ENCODE measurements at regions not wholly inside any gene's neighbourhood (a gene's known extent, or its start where the extent isn't known, plus 50 kb on each side); places are given as distances from the start of the nearest gene placed in this dataset.
"Not testable (repeated sequence)": the region's sequence is repeated elsewhere in the genome, so short reads cannot be mapped to it uniquely, and the experiment has no call there.

- DNase-seq (ENCODE audit: low spot score) = no peak
Observed at GRCh38 chr18:64852281-64852680, 703.4 kb upstream of the LINC00305 start.

DNA sequence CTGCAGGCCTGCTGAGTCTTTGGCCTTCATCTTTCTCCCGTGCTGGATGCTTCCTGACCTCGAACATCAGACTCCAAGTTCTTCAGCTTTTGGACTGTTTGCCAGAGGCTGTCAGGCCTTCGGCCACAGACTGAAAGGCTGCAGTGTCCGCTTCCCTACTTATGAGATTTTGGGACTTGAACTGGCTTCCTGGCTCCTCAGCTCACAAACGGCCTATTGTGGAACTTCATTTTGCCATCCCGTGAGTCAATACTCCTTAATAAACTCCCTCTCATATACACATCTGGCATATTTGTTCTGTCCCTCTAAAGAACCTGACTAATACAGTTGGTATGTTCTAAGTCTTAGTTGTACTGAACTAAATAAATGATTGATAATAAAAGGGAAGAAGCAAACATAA is 702.8 kb upstream of the LINC00305 start:
- no peak for DNase-seq (ENCODE audit: low spot score)

DNA sequence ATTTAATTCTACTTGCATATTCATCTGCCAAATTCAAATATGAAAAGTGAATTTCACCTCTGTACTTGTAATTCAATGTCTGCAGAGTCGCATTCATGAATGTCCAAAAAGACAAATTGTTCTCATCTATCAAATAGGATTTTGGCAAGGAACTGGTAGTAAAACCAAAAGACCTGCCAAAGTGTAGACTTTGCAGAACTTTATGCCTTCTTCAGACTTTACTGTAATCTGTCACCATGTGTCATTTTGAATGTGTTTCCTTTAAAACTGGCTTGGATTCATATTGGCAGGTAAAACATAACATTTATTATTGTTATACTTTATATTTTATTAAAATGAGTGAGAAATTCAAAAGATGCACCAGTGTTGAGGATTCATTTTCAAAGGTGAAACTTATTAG is 701.9 kb upstream of the LINC00305 start:
- no peak for DNase-seq (ENCODE audit: low spot score)

GRCh38 chr18:64840911-64841701 is 692.2 kb upstream of the LINC00305 start:
- no peak for DNase-seq (ENCODE audit: low spot score)

DNA sequence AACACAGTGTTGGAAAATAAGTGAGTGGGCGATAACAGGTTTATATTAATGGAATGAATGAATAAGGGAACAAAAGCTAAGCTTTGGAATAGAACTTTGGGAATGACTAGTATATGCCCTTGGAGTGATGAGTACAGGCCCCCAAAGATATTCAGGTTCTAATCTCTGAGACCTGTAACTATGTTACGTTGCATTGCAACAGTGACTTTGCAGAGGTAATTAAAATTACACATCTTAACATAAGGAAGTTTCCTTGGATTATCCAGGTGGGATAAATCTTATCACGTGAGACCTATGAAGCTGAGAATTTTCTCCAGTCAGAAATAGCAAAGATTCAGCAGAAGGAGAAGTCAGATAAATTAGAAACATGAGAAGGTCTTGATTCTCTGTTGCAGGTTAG is 661.5 kb upstream of the LINC00305 start:
- DNase-seq (ENCODE audit: low spot score) = no peak

- no peak for DNase-seq (ENCODE audit: low spot score)
Observed at GRCh38 chr18:64809801-64810200, 660.9 kb upstream of the LINC00305 start.

GRCh38 chr18:64807560-64807959 is 658.7 kb upstream of the LINC00305 start:
- no peak for DNase-seq (ENCODE audit: low spot score)

- DNase-seq (ENCODE audit: low spot score) = no peak
Observed at GRCh38 chr18:64806691-64807090, 657.8 kb upstream of the LINC00305 start.

- no peak for DNase-seq (ENCODE audit: low spot score)
Observed at GRCh38 chr18:64806232-64806631, 657.3 kb upstream of the LINC00305 start.

GRCh38 chr18:64803471-64803870 is 654.6 kb upstream of the LINC00305 start:
- DNase-seq (ENCODE audit: low spot score) = no peak

DNA sequence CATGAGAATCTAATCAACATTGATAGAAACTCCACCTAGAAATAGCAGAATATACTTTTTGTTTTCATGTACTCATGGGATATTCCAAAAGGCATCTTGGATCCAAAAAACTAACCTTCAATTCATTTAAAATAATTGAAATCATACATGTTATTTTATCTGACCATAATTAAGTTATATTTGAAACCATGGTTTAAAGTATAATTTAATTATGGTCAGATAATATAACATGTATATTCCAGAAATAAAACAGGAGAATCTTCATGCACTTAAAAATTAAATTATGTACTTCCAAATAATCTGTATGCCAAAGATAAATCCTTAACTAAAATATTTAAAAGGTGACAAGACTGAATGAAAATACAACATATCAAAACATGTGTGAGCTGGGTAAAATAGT is 651.3 kb upstream of the LINC00305 start:
- no peak for DNase-seq (ENCODE audit: low spot score)

- no peak for DNase-seq (ENCODE audit: low spot score)
Observed at GRCh38 chr18:64799376-64799775, 650.5 kb upstream of the LINC00305 start.

DNA sequence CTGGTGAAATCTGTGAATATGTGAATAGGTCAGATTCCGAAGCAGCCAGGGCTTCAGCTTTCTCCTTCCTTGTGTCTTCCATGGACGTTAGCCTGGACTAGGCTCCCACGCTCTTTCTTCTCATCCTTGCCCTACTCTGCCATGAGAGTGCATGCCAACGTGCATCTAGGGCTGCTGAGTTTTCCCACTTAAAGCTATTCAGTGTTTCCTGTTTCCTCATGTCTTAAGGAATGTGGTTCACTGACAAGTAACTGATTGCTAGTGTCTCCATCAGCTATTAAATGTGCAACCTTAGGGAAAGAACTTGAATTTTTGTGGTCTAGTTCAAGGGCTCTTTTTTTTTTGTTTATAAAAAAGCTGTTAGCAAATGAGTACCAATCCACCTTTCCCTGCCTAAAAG is 642.3 kb upstream of the LINC00305 start:
- DNase-seq (ENCODE audit: low spot score) = no peak

DNA sequence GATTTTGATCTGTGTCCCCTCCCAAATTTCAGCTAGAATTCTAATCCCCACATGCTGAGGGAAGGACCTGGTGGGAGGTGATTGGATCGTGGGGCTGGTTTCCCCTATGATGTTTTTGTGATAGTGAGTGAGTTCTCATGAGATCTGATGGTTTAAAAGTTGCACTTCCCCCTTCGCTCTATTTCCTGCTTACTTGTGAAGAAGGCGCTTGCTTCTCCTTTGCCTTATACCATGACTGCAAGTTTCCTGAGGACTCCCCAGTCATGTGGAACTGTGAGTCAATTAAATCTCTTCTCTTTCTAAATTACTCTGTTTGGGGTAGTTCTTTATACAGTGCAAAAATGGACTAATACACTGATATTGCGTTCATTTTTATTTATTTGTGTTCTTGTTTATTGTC is 636.8 kb upstream of the LINC00305 start:
- DNase-seq (ENCODE audit: low spot score) = no peak

DNA sequence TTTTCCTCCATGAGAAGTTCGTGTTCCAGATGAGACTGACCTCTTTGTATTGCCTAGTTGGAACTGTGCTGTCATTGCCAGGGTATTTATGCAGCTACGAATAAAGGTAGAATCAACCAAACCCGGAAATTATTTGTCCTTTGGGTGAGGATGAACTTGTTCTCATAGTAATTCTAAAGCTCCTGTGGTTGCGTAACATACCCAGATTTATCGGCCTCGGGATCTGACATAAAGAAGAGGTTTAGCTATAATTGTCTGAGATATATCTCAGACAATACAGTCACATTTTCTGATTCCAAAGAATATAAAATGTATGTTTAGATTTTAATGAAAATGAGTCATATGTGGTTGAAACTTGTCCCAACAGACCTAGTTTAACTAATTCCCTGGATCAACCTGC is 628.7 kb upstream of the LINC00305 start:
- no peak for DNase-seq (ENCODE audit: low spot score)

DNA sequence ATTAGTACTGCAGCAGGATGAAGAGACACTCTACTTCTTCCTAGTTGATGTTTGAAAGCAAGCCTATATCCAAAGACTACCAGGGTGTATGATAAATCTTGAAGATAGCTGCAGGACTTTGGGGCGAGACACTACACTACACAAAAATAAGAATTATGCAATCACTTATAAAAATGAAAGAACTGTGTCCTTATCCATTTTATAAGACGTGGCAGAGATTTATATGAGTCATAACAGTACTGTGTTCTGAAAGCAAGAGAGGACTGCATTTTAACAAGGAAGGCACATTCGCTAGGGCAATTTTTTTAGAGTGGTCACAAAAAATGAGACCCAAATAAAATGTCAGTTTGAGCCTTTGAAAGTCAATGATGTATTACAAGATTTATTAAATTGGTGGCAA is 617.0 kb upstream of the LINC00305 start:
- DNase-seq (ENCODE audit: low spot score) = no peak

GRCh38 chr18:64752707-64753106 is 603.8 kb upstream of the LINC00305 start:
- no peak for DNase-seq (ENCODE audit: low spot score)

DNA sequence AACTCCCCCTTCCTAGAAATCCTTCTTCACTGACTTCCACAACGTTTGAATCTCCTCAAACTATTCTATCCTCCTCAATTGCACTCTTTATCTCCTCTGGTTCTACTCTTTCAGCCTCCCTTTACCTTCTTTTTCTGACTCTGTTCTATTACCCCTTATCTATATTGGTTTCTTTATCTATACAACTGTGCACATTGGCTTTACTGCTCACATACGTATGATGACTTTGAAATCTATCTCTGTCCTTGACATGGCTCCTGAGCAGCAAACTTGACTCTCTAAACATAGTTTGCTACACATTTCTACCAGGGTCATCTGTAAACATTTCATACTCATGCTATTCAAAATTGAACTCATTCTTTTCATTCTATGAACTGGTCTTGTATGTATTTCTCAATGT is 601.0 kb upstream of the LINC00305 start:
- no peak for DNase-seq (ENCODE audit: low spot score)

DNA sequence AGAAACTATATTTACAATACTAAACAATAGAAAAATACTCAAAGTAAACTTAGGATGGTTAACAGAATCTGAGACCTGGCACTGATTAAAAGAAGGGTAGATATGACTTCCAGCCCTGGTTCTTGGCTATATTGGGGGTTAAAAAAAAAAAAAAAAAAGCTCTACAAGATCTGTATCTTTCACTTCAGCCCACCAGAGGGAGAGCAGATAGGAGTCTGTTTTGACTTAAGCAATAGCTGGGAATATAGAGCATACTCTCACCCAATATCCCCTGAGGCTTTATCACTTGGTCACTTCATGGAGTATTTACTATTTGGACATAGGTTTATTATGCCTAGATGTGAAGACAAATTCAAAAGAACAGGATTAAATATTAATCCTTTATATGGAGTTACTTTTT is 598.9 kb upstream of the LINC00305 start:
- no peak for DNase-seq (ENCODE audit: low spot score)

GRCh38 chr18:64742898-64743297 is 594.0 kb upstream of the LINC00305 start:
- no peak for DNase-seq (ENCODE audit: low spot score)

DNA sequence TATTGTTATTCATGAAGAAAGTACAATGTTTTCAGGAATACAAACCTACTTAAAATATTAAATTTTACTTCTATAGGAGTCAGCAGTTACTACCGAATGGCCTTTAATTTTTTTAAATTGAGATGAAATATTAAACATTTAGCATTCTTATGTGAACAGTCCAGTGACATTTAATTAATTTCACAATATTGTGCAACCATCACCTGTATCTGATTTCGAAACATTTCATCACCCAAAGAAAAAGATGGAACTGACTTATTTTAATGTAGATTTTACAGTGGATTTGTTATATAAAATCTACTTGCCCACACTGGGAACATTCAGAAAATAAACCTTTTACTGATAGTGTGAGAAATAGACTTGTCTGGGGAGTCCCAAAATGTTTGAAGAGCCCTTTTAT is 585.2 kb upstream of the LINC00305 start:
- no peak for DNase-seq (ENCODE audit: low spot score)

- not testable (repeated sequence) for DNase-seq (ENCODE audit: low spot score)
Observed at GRCh38 chr18:64725657-64726056, 576.8 kb upstream of the LINC00305 start.

DNA sequence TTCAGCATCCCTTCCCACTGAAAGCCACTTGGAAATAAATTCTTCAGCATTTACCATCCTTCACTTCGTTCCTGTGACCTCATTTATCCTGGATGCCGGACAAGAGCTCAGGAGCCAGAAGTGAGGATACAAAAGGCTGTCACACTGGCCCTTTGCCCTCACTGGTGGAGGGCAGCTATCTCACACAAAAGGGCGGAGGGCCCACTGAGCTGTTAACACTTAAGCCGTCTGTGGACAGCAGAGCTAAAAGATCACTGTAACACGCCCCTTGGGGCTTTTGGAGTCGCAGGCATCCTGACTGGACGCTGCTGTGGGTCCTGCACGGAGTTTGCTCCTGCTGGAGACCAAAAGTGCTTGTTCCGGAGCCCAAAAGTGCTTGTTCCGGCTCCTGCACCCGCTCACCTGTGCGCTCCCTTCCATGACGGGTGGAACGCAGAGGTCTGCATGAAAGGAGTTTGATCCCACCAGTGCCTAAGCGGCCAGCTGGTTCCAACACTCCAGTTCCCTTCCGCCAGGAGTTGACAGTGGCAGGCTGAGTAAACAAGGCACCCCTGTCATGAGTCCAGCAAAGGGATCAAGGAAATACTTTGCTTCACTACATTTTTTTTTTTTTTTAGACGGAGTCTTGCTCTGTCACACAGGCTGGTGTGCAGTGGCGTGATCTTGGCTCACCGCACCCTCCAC is 572.0 kb upstream of the LINC00305 start:
- no peak for DNase-seq (ENCODE audit: low spot score)

GRCh38 chr18:64718808-64719207 is 569.9 kb upstream of the LINC00305 start:
- no peak for DNase-seq (ENCODE audit: low spot score)

Data from AG08395 (cell line).